Ovary (tissue), 3 donors: ENCODE measurements at regions not wholly inside any gene's neighbourhood (a gene's known extent, or its start where the extent isn't known, plus 50 kb on each side); places are given as distances from the start of the nearest gene placed in this dataset.

ENCODE experiments used
- CTCF ChIP-seq, 3 donors: fragments of 450-650 bp in 2 of 3; fragments of 200-600 bp in 1 of 3; IDR thresholded peaks; one replicate each; pipeline versions ENCODE4 v1.5.1 to v1.8.0; 2016 to 2022; ENCODE audit warnings: antibody characterized with exemption in 3 of 3, mild to moderate bottlenecking in 1 of 3
- EP300 ChIP-seq: sonication (generic); formaldehyde crosslinking; IDR thresholded peaks from one replicate; pipeline ENCODE4 v1.6.1; 2017; ENCODE audit warnings: antibody characterized with exemption
- donor health status: DM: no; HTN: no; CAD: no.

GRCh38 chr1:79531790-79532189 is 525.3 kb upstream of the ADGRL4 start:
- no peak for TF ChIP-seq EP300
- no peak for TF ChIP-seq CTCF (IDR thresholded peaks at IDR 0.05)
